ENCODE measurements at regions not wholly inside any gene's neighbourhood (a gene's known extent, or its start where the extent isn't known, plus 50 kb on each side); places are given as distances from the start of the nearest gene placed in this dataset.

DNA sequence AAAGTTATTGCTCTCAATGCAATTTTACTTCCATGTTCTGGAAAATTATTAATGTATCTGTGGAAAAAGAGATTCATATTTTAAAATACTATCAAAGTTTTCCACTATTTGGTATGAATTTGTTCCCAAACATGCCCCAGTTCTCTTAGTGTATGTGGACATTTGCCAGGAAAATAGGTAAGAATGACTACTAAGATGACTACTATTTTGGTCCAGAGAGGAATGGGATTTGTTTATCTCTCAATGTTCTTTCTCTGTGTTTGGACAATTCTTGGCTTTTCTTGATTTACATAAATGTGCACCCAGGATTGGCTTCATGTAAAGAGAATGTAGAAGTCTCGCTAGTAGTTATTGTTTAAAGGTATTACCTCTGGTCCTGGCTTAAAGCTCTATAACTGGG is 60.3 kb upstream of the POT1 start:
- TF ChIP-seq, protein P1, sequence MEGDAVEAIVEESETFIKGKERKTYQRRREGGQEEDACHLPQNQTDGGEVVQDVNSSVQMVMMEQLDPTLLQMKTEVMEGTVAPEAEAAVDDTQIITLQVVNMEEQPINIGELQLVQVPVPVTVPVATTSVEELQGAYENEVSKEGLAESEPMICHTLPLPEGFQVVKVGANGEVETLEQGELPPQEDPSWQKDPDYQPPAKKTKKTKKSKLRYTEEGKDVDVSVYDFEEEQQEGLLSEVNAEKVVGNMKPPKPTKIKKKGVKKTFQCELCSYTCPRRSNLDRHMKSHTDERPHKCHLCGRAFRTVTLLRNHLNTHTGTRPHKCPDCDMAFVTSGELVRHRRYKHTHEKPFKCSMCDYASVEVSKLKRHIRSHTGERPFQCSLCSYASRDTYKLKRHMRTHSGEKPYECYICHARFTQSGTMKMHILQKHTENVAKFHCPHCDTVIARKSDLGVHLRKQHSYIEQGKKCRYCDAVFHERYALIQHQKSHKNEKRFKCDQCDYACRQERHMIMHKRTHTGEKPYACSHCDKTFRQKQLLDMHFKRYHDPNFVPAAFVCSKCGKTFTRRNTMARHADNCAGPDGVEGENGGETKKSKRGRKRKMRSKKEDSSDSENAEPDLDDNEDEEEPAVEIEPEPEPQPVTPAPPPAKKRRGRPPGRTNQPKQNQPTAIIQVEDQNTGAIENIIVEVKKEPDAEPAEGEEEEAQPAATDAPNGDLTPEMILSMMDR (IDR thresholded peaks at IDR 0.05): no peak
- TF ChIP-seq ZFX (IDR thresholded peaks at IDR 0.05; ENCODE audit: borderline replicate concordance): no peak
